DND-41 (cell line): ENCODE measurements at regions not wholly inside any gene's neighbourhood (a gene's known extent, or its start where the extent isn't known, plus 50 kb on each side); places are given as distances from the start of the nearest gene placed in this dataset.

ENCODE experiments used
- ATAC-seq: fragments of 200-7000 bp; cut with Tn5 transposase; 3 replicates; pipeline ENCODE4 v1.9.1; 2021; ENCODE audit warnings: low read depth; ENCODE audit not compliant: insufficient read depth
- DNase-seq: peaks from one replicate; pipeline ENCODE4 v3.0.0-alpha.2; 2020
- H2AFZ ChIP-seq: 2 replicates; pipeline ENCODE4 v1.6.0; 2012; ENCODE audit warnings: low read depth, low read length
- H3K27ac ChIP-seq: 2 replicates; pipeline ENCODE4 v1.5.1; 2012; ENCODE audit warnings: low read length, inconsistent platforms
- H3K27me3 ChIP-seq: fragments of 200-600 bp; sonication (generic); 2 replicates; pipeline ENCODE4 v1.6.0; 2012; ENCODE audit warnings: low read length, mild to moderate bottlenecking, inconsistent platforms; ENCODE audit not compliant: insufficient read depth, poor library complexity
- H3K36me3 ChIP-seq: 2 replicates; pipeline ENCODE4 v1.5.1; 2012; ENCODE audit warnings: low read length, inconsistent platforms; ENCODE audit not compliant: insufficient read depth
- H3K4me1 ChIP-seq: 2 replicates; pipeline ENCODE4 v1.5.1; 2012; ENCODE audit warnings: mild to moderate bottlenecking, low read length; ENCODE audit not compliant: insufficient read depth
- H3K4me2 ChIP-seq: 2 replicates; pipeline ENCODE4 v1.6.0; 2012; ENCODE audit warnings: mild to moderate bottlenecking, moderate library complexity, low read length, inconsistent platforms; ENCODE audit not compliant: insufficient read depth
- H3K4me3 ChIP-seq, 2 experiments: fragments of 200-600 bp in 1 of 2; shearing (Covaris generic) in 1 of 2; 2 replicates each; pipeline ENCODE4 v1.5.1; 2012 to 2016; ENCODE audit warnings: inconsistent platforms in 2 of 2, low read length in 2 of 2, mild to moderate bottlenecking in 2 of 2, low read depth in 1 of 2, moderate library complexity in 1 of 2
- H3K79me2 ChIP-seq: 2 replicates; pipeline ENCODE4 v1.6.0; 2012; ENCODE audit warnings: low read length, inconsistent platforms; ENCODE audit not compliant: insufficient read depth
- H3K9ac ChIP-seq: 2 replicates; pipeline ENCODE4 v1.6.0; 2012; ENCODE audit warnings: low read depth, mild to moderate bottlenecking, inconsistent platforms, low read length, moderate library complexity
- H3K9me3 ChIP-seq: 2 replicates; pipeline ENCODE4 v1.5.1; 2012; ENCODE audit warnings: low read length, moderate library complexity, mild to moderate bottlenecking, inconsistent platforms; ENCODE audit not compliant: insufficient read depth, severe bottlenecking
- H4K20me1 ChIP-seq: 2 replicates; pipeline ENCODE4 v1.6.0; 2012; ENCODE audit warnings: low read length; ENCODE audit not compliant: insufficient read depth
- CTCF ChIP-seq: IDR thresholded peaks from 2 replicates; pipeline ENCODE4 v1.5.1; 2012; ENCODE audit warnings: borderline replicate concordance, low read length, moderate library complexity, mild to moderate bottlenecking; ENCODE audit not compliant: poor library complexity, severe bottlenecking; ENCODE audit errors: extremely low read depth
- EZH2 ChIP-seq: IDR thresholded peaks from 3 replicates; pipeline ENCODE4 v1.6.1; 2012; ENCODE audit warnings: borderline replicate concordance, low read depth, mild to moderate bottlenecking, moderate library complexity, low read length, inconsistent platforms; ENCODE audit not compliant: severe bottlenecking

GRCh38 chr4:65831828-65832227 lies 161.5 kb upstream of the EPHA5 start:
- no peak for DNase-seq
- no peak overlapping the region for H3K27ac ChIP-seq
- no peaks in the 10 kb centered on the region for H4K20me1 ChIP-seq
- no peaks in the 10 kb centered on the region for H3K36me3 ChIP-seq
- TF ChIP-seq EZH2 (no peak), CTCF (no peak)
- no peaks in the 10 kb centered on the region for H3K4me1 ChIP-seq
- no peak for ATAC-seq
- H3K4me2 ChIP-seq: no peak overlapping the region
- H3K27me3 ChIP-seq: no peaks in the 10 kb centered on the region
- no peaks in the 10 kb centered on the region for H3K9me3 ChIP-seq
- no peak overlapping the region for H3K9ac ChIP-seq
- no peak overlapping the region for H2AFZ ChIP-seq
- H3K4me3 ChIP-seq: no peak overlapping the region
- H3K79me2 ChIP-seq: no peaks in the 10 kb centered on the region

- DNase-seq (no peak), ATAC-seq (no peak)
- Histone ChIP-seq H4K20me1 (no peaks in the 10 kb centered on the region), H3K27ac (no peak overlapping the region), H3K27me3 (no peaks in the 10 kb centered on the region), H3K9ac (no peak overlapping the region), H3K4me3 (no peak overlapping the region), H3K4me2 (no peak overlapping the region), H3K36me3 (no peaks in the 10 kb centered on the region), H3K4me1 (no peaks in the 10 kb centered on the region), H3K79me2 (no peaks in the 10 kb centered on the region), H2AFZ (no peak overlapping the region), H3K9me3 (no peaks in the 10 kb centered on the region)
- TF ChIP-seq EZH2 (no peak), CTCF (no peak)
Observed at GRCh38 chr4:65825116-65825753, 154.9 kb upstream of the EPHA5 start.

GRCh38 chr4:65819192-65819591 lies 148.9 kb upstream of the EPHA5 start:
- no peaks in the 10 kb centered on the region for H3K79me2 ChIP-seq
- no peaks in the 10 kb centered on the region for H3K27me3 ChIP-seq
- no peaks in the 10 kb centered on the region for H3K4me1 ChIP-seq
- no peak overlapping the region for H2AFZ ChIP-seq
- H4K20me1 ChIP-seq: no peaks in the 10 kb centered on the region
- H3K27ac ChIP-seq: no peak overlapping the region
- DNase-seq (no peak), ATAC-seq (no peak)
- no peaks in the 10 kb centered on the region for H3K36me3 ChIP-seq
- TF ChIP-seq CTCF (no peak), EZH2 (no peak)
- no peak overlapping the region for H3K9ac ChIP-seq
- no peak overlapping the region for H3K4me2 ChIP-seq
- H3K9me3 ChIP-seq: peaks cover 9% of the 10 kb centered on the region
- H3K4me3 ChIP-seq: no peak overlapping the region

GRCh38 chr4:65805936-65806335 lies 135.6 kb upstream of the EPHA5 start:
- no peaks in the 10 kb centered on the region for H3K9me3 ChIP-seq
- H3K36me3 ChIP-seq: no peaks in the 10 kb centered on the region
- ATAC-seq (no peak), DNase-seq (no peak)
- no peak overlapping the region for H2AFZ ChIP-seq
- H3K4me3 ChIP-seq: no peak overlapping the region
- no peaks in the 10 kb centered on the region for H3K27me3 ChIP-seq
- no peaks in the 10 kb centered on the region for H3K79me2 ChIP-seq
- TF ChIP-seq CTCF: no peak
- TF ChIP-seq EZH2: no peak
- H3K9ac ChIP-seq: no peak overlapping the region
- H3K4me2 ChIP-seq: no peak overlapping the region
- H3K27ac ChIP-seq: no peak overlapping the region
- no peaks in the 10 kb centered on the region for H3K4me1 ChIP-seq
- H4K20me1 ChIP-seq: no peaks in the 10 kb centered on the region
